WTC11 (cell line): ENCODE measurements at regions not wholly inside any gene's neighbourhood (a gene's known extent, or its start where the extent isn't known, plus 50 kb on each side); places are given as distances from the start of the nearest gene placed in this dataset.

Experiments used
- ATAC-seq: fragments of 200-7000 bp; cut with Tn5 transposase; 2 replicates; pipeline ENCODE4 v1.10.0; 2021; ENCODE audit warnings: mild to moderate bottlenecking, moderate library complexity
- CTCF ChIA-PET: fragments of 300-600 bp; sonication (Branson Sonifier 250); formaldehyde crosslinking; loops from one replicate; lab custom pipeline; 2021; ENCODE audit warnings: antibody characterized with exemption; lab: Charles Lee
- POLR2A ChIA-PET: fragments of 350-600 bp; sonication (Branson Sonifier 250); formaldehyde crosslinking; loops from one replicate; lab custom pipeline; 2021; ENCODE audit warnings: antibody characterized with exemption; lab: Charles Lee
- DNase-seq: peaks from one replicate; pipeline ENCODE4 v3.0.0; 2021; ENCODE audit warnings: low spot score
- H3K27ac Mint-ChIP-seq: 2 replicates; pipeline ENCODE4 v1.8.0; 2021; ENCODE audit warnings: mixed read lengths
- H3K27me3 Mint-ChIP-seq: 2 replicates; pipeline ENCODE4 v1.8.0; 2021; ENCODE audit warnings: low read depth, mild to moderate bottlenecking, moderate library complexity, mixed read lengths
- H3K36me3 Mint-ChIP-seq: 2 replicates; pipeline ENCODE4 v1.8.0; 2021; ENCODE audit warnings: mixed read lengths
- H3K4me1 Mint-ChIP-seq: 2 replicates; pipeline ENCODE4 v1.8.0; 2022; ENCODE audit warnings: mixed read lengths
- H3K4me3 Mint-ChIP-seq: 2 replicates; pipeline ENCODE4 v1.8.0; 2021; ENCODE audit warnings: mild to moderate bottlenecking, moderate library complexity, mixed read lengths
- H3K9me3 Mint-ChIP-seq: 2 replicates; pipeline ENCODE4 v1.8.0; 2021; ENCODE audit warnings: mixed read lengths
- ELF4 ChIP-seq: sonication (generic); formaldehyde crosslinking; IDR thresholded peaks from 2 replicates; pipeline ENCODE4 v1.8.1; 2022; ENCODE audit warnings: low read depth, mild to moderate bottlenecking, moderate library complexity, missing genetic modification reagents
- ETV6 ChIP-seq: sonication (generic); formaldehyde crosslinking; IDR thresholded peaks from 2 replicates; pipeline ENCODE4 v1.8.1; 2022; ENCODE audit warnings: mild to moderate bottlenecking, missing genetic modification reagents
- HMGA2 ChIP-seq: fragments of 250-450 bp; sonication (Bioruptor Pico); IDR thresholded peaks from 2 replicates; pipeline ENCODE4 v1.4.0; 2021; ENCODE audit warnings: mild to moderate bottlenecking, moderate library complexity
- IRF1 ChIP-seq: sonication (generic); formaldehyde crosslinking; IDR thresholded peaks from 2 replicates; pipeline ENCODE4 v1.8.0; 2023; ENCODE audit warnings: missing genetic modification reagents
- MLX ChIP-seq: sonication (generic); formaldehyde crosslinking; IDR thresholded peaks from 2 replicates; pipeline ENCODE4 v1.8.1; 2023; ENCODE audit warnings: mild to moderate bottlenecking, missing genetic modification reagents, moderate library complexity
- NR1H2 ChIP-seq: sonication (generic); formaldehyde crosslinking; IDR thresholded peaks from 2 replicates; pipeline ENCODE4 v1.9.0; 2021; ENCODE audit warnings: mild to moderate bottlenecking, moderate library complexity, missing genetic modification reagents
- NR2C2 ChIP-seq: sonication (generic); formaldehyde crosslinking; IDR thresholded peaks from 2 replicates; pipeline ENCODE4 v1.8.0; 2022; ENCODE audit warnings: mild to moderate bottlenecking, missing genetic modification reagents
- OVOL2 ChIP-seq: fragments of 250-450 bp; sonication (Bioruptor Pico); IDR thresholded peaks from 2 replicates; pipeline ENCODE4 v1.9.0; 2021; ENCODE audit warnings: mild to moderate bottlenecking, borderline replicate concordance
- PRRX2 ChIP-seq: fragments of 250-450 bp; sonication (Bioruptor Pico); IDR thresholded peaks from 2 replicates; pipeline ENCODE4 v1.8.0; 2021; ENCODE audit warnings: mild to moderate bottlenecking
- TEAD1 ChIP-seq: sonication (generic); formaldehyde crosslinking; IDR thresholded peaks from 2 replicates; pipeline ENCODE4 v1.8.0; 2022; ENCODE audit warnings: mild to moderate bottlenecking, missing genetic modification reagents
- ZNF317 ChIP-seq: sonication (generic); formaldehyde crosslinking; IDR thresholded peaks from 2 replicates; pipeline ENCODE4 v1.8.1; 2023; ENCODE audit warnings: low read depth, mild to moderate bottlenecking, moderate library complexity, missing genetic modification reagents, borderline replicate concordance
- ZNF416 ChIP-seq: fragments of 250-450 bp; sonication (Bioruptor Pico); IDR thresholded peaks from 2 replicates; pipeline ENCODE4 v1.9.0; 2021; ENCODE audit warnings: mild to moderate bottlenecking, inconsistent platforms
- TF ChIP-seq, protein P1 (sequence below): sonication (generic); formaldehyde crosslinking; IDR thresholded peaks from 2 replicates; pipeline ENCODE4 v1.8.1; 2023; ENCODE audit warnings: mild to moderate bottlenecking, moderate library complexity, missing genetic modification reagents
- TF ChIP-seq, protein P2 (sequence below): sonication (generic); formaldehyde crosslinking; IDR thresholded peaks from 2 replicates; pipeline ENCODE4 v1.8.1; 2023; ENCODE audit warnings: mild to moderate bottlenecking, missing genetic modification reagents
- TF ChIP-seq, protein P3 (sequence below): sonication (generic); formaldehyde crosslinking; conservative IDR thresholded peaks from 2 replicates; pipeline ENCODE4 v1.8.1; 2022; ENCODE audit warnings: mild to moderate bottlenecking, missing genetic modification reagents
- TF ChIP-seq, protein P4 (sequence below): sonication (generic); formaldehyde crosslinking; IDR thresholded peaks from 2 replicates; pipeline ENCODE4 v1.8.1; 2023; ENCODE audit warnings: mild to moderate bottlenecking, missing genetic modification reagents, moderate library complexity
- TF ChIP-seq, protein P5 (sequence below): fragments of 200-600 bp; IDR thresholded peaks from 2 replicates; pipeline ENCODE4 v1.8.0; 2022; ENCODE audit warnings: antibody characterized with exemption
- TF ChIP-seq, protein P6 (sequence below): sonication (generic); formaldehyde crosslinking; IDR thresholded peaks from 2 replicates; pipeline ENCODE4 v1.8.1; 2022; ENCODE audit warnings: mild to moderate bottlenecking, missing genetic modification reagents, moderate library complexity, borderline replicate concordance

- TF ChIP-seq MLX = no peak
- no peak for TF ChIP-seq NR2C2
Observed at GRCh38 chr15:29601811-29602210, 220.5 kb downstream of the TJP1 start (continued).

- ATAC-seq (no peak), DNase-seq (no peak)
- POLR2A ChIA-PET = no interaction called here
- H3K27ac Mint-ChIP-seq = no peak overlapping the region
- no peaks in the 10 kb centered on the region for H3K27me3 Mint-ChIP-seq
- peaks cover 11% of the 10 kb centered on the region for H3K9me3 Mint-ChIP-seq
- H3K4me3 Mint-ChIP-seq = no peak overlapping the region
- H3K4me1 Mint-ChIP-seq = no peaks in the 10 kb centered on the region
- TF ChIP-seq IRF1 (CRISPR knock-in tag) = no peak
- TF ChIP-seq, protein P1, sequence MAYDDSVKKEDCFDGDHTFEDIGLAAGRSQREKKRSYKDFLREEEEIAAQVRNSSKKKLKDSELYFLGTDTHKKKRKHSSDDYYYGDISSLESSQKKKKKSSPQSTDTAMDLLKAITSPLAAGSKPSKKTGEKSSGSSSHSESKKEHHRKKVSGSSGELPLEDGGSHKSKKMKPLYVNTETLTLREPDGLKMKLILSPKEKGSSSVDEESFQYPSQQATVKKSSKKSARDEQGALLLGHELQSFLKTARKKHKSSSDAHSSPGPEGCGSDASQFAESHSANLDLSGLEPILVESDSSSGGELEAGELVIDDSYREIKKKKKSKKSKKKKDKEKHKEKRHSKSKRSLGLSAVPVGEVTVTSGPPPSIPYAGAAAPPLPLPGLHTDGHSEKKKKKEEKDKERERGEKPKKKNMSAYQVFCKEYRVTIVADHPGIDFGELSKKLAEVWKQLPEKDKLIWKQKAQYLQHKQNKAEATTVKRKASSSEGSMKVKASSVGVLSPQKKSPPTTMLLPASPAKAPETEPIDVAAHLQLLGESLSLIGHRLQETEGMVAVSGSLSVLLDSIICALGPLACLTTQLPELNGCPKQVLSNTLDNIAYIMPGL (CRISPR knock-in tag) = no peak
- TF ChIP-seq, protein P2, sequence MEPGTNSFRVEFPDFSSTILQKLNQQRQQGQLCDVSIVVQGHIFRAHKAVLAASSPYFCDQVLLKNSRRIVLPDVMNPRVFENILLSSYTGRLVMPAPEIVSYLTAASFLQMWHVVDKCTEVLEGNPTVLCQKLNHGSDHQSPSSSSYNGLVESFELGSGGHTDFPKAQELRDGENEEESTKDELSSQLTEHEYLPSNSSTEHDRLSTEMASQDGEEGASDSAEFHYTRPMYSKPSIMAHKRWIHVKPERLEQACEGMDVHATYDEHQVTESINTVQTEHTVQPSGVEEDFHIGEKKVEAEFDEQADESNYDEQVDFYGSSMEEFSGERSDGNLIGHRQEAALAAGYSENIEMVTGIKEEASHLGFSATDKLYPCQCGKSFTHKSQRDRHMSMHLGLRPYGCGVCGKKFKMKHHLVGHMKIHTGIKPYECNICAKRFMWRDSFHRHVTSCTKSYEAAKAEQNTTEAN (CRISPR knock-in tag) = no peak
- TF ChIP-seq ZNF416 = no peak
- TF ChIP-seq, protein P3, sequence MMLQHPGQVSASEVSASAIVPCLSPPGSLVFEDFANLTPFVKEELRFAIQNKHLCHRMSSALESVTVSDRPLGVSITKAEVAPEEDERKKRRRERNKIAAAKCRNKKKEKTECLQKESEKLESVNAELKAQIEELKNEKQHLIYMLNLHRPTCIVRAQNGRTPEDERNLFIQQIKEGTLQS = no peak
- TF ChIP-seq, protein P4, sequence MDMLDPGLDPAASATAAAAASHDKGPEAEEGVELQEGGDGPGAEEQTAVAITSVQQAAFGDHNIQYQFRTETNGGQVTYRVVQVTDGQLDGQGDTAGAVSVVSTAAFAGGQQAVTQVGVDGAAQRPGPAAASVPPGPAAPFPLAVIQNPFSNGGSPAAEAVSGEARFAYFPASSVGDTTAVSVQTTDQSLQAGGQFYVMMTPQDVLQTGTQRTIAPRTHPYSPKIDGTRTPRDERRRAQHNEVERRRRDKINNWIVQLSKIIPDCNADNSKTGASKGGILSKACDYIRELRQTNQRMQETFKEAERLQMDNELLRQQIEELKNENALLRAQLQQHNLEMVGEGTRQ = no peak
- TF ChIP-seq ELF4 = no peak
- TF ChIP-seq ETV6 (CRISPR knock-in tag) = no peak
- TF ChIP-seq NR1H2 (CRISPR knock-in tag) = no peak
- TF ChIP-seq PRRX2 = no peak
- TF ChIP-seq, protein P5, sequence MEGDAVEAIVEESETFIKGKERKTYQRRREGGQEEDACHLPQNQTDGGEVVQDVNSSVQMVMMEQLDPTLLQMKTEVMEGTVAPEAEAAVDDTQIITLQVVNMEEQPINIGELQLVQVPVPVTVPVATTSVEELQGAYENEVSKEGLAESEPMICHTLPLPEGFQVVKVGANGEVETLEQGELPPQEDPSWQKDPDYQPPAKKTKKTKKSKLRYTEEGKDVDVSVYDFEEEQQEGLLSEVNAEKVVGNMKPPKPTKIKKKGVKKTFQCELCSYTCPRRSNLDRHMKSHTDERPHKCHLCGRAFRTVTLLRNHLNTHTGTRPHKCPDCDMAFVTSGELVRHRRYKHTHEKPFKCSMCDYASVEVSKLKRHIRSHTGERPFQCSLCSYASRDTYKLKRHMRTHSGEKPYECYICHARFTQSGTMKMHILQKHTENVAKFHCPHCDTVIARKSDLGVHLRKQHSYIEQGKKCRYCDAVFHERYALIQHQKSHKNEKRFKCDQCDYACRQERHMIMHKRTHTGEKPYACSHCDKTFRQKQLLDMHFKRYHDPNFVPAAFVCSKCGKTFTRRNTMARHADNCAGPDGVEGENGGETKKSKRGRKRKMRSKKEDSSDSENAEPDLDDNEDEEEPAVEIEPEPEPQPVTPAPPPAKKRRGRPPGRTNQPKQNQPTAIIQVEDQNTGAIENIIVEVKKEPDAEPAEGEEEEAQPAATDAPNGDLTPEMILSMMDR = no peak
- TF ChIP-seq TEAD1 = no peak
- TF ChIP-seq ZNF317 (CRISPR knock-in tag) = no peak
- no peak for TF ChIP-seq OVOL2
- TF ChIP-seq, protein P6, sequence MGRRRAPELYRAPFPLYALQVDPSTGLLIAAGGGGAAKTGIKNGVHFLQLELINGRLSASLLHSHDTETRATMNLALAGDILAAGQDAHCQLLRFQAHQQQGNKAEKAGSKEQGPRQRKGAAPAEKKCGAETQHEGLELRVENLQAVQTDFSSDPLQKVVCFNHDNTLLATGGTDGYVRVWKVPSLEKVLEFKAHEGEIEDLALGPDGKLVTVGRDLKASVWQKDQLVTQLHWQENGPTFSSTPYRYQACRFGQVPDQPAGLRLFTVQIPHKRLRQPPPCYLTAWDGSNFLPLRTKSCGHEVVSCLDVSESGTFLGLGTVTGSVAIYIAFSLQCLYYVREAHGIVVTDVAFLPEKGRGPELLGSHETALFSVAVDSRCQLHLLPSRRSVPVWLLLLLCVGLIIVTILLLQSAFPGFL (CRISPR knock-in tag) = no peak
- TF ChIP-seq HMGA2 (CRISPR knock-in tag) = no peak
- H3K36me3 Mint-ChIP-seq = no peaks in the 10 kb centered on the region
- CTCF ChIA-PET = no interaction called here
Observed at GRCh38 chr15:29600262-29600661, 222.0 kb downstream of the TJP1 start.
